Endodermal cell (in vitro differentiated cells): ENCODE measurements at regions not wholly inside any gene's neighbourhood (a gene's known extent, or its start where the extent isn't known, plus 50 kb on each side); places are given as distances from the start of the nearest gene placed in this dataset.

ENCODE experiments used
- DNase-seq: peaks from one replicate; pipeline ENCODE4 v3.0.0-alpha.2; 2017
- H3K27ac ChIP-seq: 2 replicates; pipeline ENCODE4 v1.5.1; 2013; ENCODE audit warnings: mild to moderate bottlenecking, low read depth, low read length, moderate library complexity
- H3K27me3 ChIP-seq: 2 replicates; pipeline ENCODE4 v1.6.1; 2013; ENCODE audit warnings: mild to moderate bottlenecking, low read length, moderate library complexity; ENCODE audit not compliant: insufficient read depth, control insufficient read depth, poor library complexity, severe bottlenecking
- H3K36me3 ChIP-seq: 2 replicates; pipeline ENCODE4 v1.7.0; 2013; ENCODE audit warnings: mild to moderate bottlenecking, low read length, moderate library complexity; ENCODE audit not compliant: control insufficient read depth, insufficient read depth
- H3K4me1 ChIP-seq: one replicate; pipeline ENCODE4 v1.7.0; 2013; ENCODE audit warnings: low read length; ENCODE audit not compliant: control insufficient read depth, insufficient read depth
- H3K4me3 ChIP-seq: 2 replicates; pipeline ENCODE4 v1.5.1; 2013; ENCODE audit warnings: mild to moderate bottlenecking, low read length, moderate library complexity
- H3K9ac ChIP-seq: 2 replicates; pipeline ENCODE4 v1.6.1; 2013; ENCODE audit warnings: mild to moderate bottlenecking, low read length, moderate library complexity; ENCODE audit not compliant: poor library complexity, severe bottlenecking; ENCODE audit errors: extremely low read depth
- H3K9me3 ChIP-seq: 2 replicates; pipeline ENCODE4 v1.6.1; 2013; ENCODE audit warnings: mild to moderate bottlenecking, low read length, moderate library complexity; ENCODE audit not compliant: control insufficient read depth
- H3K27ac Mint-ChIP-seq: 2 replicates; pipeline ENCODE4 v1.8.0; 2020; ENCODE audit warnings: mixed read lengths
- H3K27me3 Mint-ChIP-seq: 2 replicates; pipeline ENCODE4 v1.8.0; 2021; ENCODE audit warnings: mild to moderate bottlenecking, mixed read lengths; ENCODE audit not compliant: insufficient read depth
- H3K36me3 Mint-ChIP-seq: 2 replicates; pipeline ENCODE4 v1.8.0; 2020; ENCODE audit warnings: low read depth, mixed read lengths
- H3K4me1 Mint-ChIP-seq: 2 replicates; pipeline ENCODE4 v1.8.0; 2020; ENCODE audit warnings: mixed read lengths
- H3K4me3 Mint-ChIP-seq: 2 replicates; pipeline ENCODE4 v1.8.0; 2020; ENCODE audit warnings: mild to moderate bottlenecking, moderate library complexity, mixed read lengths
- H3K9me3 Mint-ChIP-seq: 2 replicates; pipeline ENCODE4 v1.8.0; 2020; ENCODE audit warnings: mild to moderate bottlenecking, mixed read lengths
- CTCF ChIP-seq: fragments of 200-600 bp; sonication (generic); conservative IDR thresholded peaks from 2 replicates; pipeline ENCODE4 v1.5.0; 2021; ENCODE audit warnings: antibody characterized with exemption, mild to moderate bottlenecking
- WGBS, 2 experiments: methylation state at CpG; one replicate each; pipeline versions ENCODE4 v1.1.5 to v1.1.7; 2013; ENCODE audit warnings: missing lambda C conversion rate in 2 of 2, mixed read lengths in 1 of 2; ENCODE audit not compliant: insufficient coverage in 1 of 2, insufficient read length in 1 of 2; 5-methylcytosine and 5-hydroxymethylcytosine counted together

- Histone ChIP-seq H3K9me3 (peaks cover 14% of the 10 kb centered on the region), H3K9ac (no peak overlapping the region), H3K4me3 (no peak overlapping the region), H3K27me3 (no peaks in the 10 kb centered on the region), H3K4me1 (peaks cover 8% of the 10 kb centered on the region), H3K36me3 (peaks cover 45% of the 10 kb centered on the region), H3K27ac (no peak overlapping the region)
- TF ChIP-seq CTCF, result no peak
- H3K4me1 Mint-ChIP-seq, result peaks cover 24% of the 10 kb centered on the region
- H3K9me3 Mint-ChIP-seq, result peaks cover 4% of the 10 kb centered on the region
- H3K27me3 Mint-ChIP-seq, result no peaks in the 10 kb centered on the region
- WGBS, 2 experiments, result 95 to 97% methylated on average over 11 to 22 of the region's 22 CpGs
- peaks cover 34% of the 10 kb centered on the region for H3K36me3 Mint-ChIP-seq
- DNase-seq, result peak; percentile 57
- no peak overlapping the region for H3K4me3 Mint-ChIP-seq
- no peak overlapping the region for H3K27ac Mint-ChIP-seq
Observed at GRCh38 chr4:133379681-133380438, 230.8 kb downstream of the PCDH10 start.

GRCh38 chr4:133377286-133377685, 228.2 kb downstream of the PCDH10 start:
- H3K4me1 Mint-ChIP-seq, result peaks cover 24% of the 10 kb centered on the region

GRCh38 chr4:133372699-133373098, 223.6 kb downstream of the PCDH10 start:
- no peak for TF ChIP-seq CTCF
- peaks cover 22% of the 10 kb centered on the region for H3K9me3 ChIP-seq
- Mint-ChIP-seq H3K36me3 (peaks cover 37% of the 10 kb centered on the region), H3K4me3 (no peak overlapping the region), H3K27me3 (no peaks in the 10 kb centered on the region), H3K27ac (no peak overlapping the region), H3K4me1 (peaks cover 3% of the 10 kb centered on the region), H3K9me3 (peaks cover 10% of the 10 kb centered on the region)
- no peaks in the 10 kb centered on the region for H3K4me1 ChIP-seq
- H3K4me3 ChIP-seq, result no peak overlapping the region
- H3K27ac ChIP-seq, result no peak overlapping the region
- 96% methylated on average over 2 of the region's 2 CpGs; no CpG with 5 or more reads in 1 of the 2 experiments for WGBS, 2 experiments
- H3K36me3 ChIP-seq, result peaks cover 49% of the 10 kb centered on the region
- H3K9ac ChIP-seq, result no peak overlapping the region
- DNase-seq, result no peak
- no peaks in the 10 kb centered on the region for H3K27me3 ChIP-seq

More at GRCh38 chr4:133377286-133377685, 228.2 kb downstream of the PCDH10 start:
- peak; percentile 70 for DNase-seq
- H3K9ac ChIP-seq, result no peak overlapping the region
- no peak overlapping the region for H3K4me3 ChIP-seq
- no peak for TF ChIP-seq CTCF
- H3K4me1 ChIP-seq, result peaks cover 8% of the 10 kb centered on the region
- no peaks in the 10 kb centered on the region for H3K27me3 ChIP-seq
- H3K36me3 ChIP-seq, result peaks cover 44% of the 10 kb centered on the region
- H3K36me3 Mint-ChIP-seq, result peaks cover 38% of the 10 kb centered on the region
- peaks cover 15% of the 10 kb centered on the region for H3K9me3 ChIP-seq
- no peak overlapping the region for H3K27ac ChIP-seq
- no peak overlapping the region for H3K27ac Mint-ChIP-seq
- peaks cover 4% of the 10 kb centered on the region for H3K9me3 Mint-ChIP-seq
- no peak overlapping the region for H3K4me3 Mint-ChIP-seq
- 88 to 95% methylated on average over 1 to 2 of the region's 2 CpGs for WGBS, 2 experiments
- H3K27me3 Mint-ChIP-seq, result no peaks in the 10 kb centered on the region
